GF-D8 (cell line): ENCODE measurements at regions not wholly inside any gene's neighbourhood (a gene's known extent, or its start where the extent isn't known, plus 50 kb on each side); places are given as distances from the start of the nearest gene placed in this dataset.
"Not testable (repeated sequence)": the region's sequence is repeated elsewhere in the genome, so short reads cannot be mapped to it uniquely, and the experiment has no call there.

Experiments
- DNase-seq: peaks from one replicate; lab custom pipeline; 2025; lab: John Stamatoyannopoulos, UW

- DNase-seq, result no peak
These were observed 88.3 kb upstream of the MSX2 start for GRCh38 chr5:174636094-174636493.

- DNase-seq, result no peak
These were observed 81.5 kb upstream of the MSX2 start for GRCh38 chr5:174642816-174643405.

GRCh38 chr5:174644436-174644835, 79.9 kb upstream of the MSX2 start:
- DNase-seq, result no peak

GRCh38 chr5:174644923-174645322, 79.5 kb upstream of the MSX2 start:
- DNase-seq, result no peak

GRCh38 chr5:174645677-174646076, 78.7 kb upstream of the MSX2 start:
- no peak for DNase-seq

- not testable (repeated sequence) for DNase-seq
These were observed 75.8 kb upstream of the MSX2 start for GRCh38 chr5:174648618-174649017.

GRCh38 chr5:174649391-174649790, 75.0 kb upstream of the MSX2 start:
- no peak for DNase-seq

- no peak for DNase-seq
These were observed 69.9 kb upstream of the MSX2 start for GRCh38 chr5:174654442-174654841.

GRCh38 chr5:174655351-174655750, 69.0 kb upstream of the MSX2 start:
- no peak for DNase-seq

GRCh38 chr5:174664180-174664850, 60.1 kb upstream of the MSX2 start:
- no peak for DNase-seq

- DNase-seq, result no peak
These were observed 59.0 kb upstream of the MSX2 start for GRCh38 chr5:174665347-174665746.

GRCh38 chr5:174667526-174667925, 56.9 kb upstream of the MSX2 start:
- DNase-seq, result no peak

GRCh38 chr5:174668349-174668748, 56.0 kb upstream of the MSX2 start:
- no peak for DNase-seq
